ENCODE measurements at regions not wholly inside any gene's neighbourhood (a gene's known extent, or its start where the extent isn't known, plus 50 kb on each side); places are given as distances from the start of the nearest gene placed in this dataset.

DNA sequence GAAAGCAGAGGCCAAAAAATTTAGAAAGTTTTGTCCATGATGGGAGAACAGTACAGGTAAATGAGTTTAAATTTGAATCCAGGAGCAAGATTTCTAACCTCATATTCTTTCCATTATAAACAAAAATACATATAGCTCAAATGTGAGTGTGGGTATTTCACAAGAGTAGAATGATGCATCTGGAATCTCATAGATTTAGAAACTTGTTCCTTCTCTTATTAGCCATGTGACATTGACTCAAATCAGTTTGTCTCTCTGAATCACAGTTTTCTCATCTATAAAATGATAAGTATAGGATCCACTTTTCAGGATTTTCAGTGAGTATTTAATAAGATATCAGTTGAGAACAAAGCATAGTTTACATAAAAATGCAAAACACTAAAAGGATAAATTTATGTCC, 436.3 kb upstream of the PAPPA start:
- ATAC-seq (no peak), DNase-seq (ENCODE audit: low spot score) (no peak)
- Mint-ChIP-seq H3K4me1 (peaks cover 9% of the 10 kb centered on the region), H3K36me3 (no peaks in the 10 kb centered on the region), H3K27ac (no peak overlapping the region), H3K27me3 (ENCODE audit: low read depth) (no peaks in the 10 kb centered on the region), H3K9me3 (no peaks in the 10 kb centered on the region; the same call in 1 of the 2 replicates), H3K4me3 (no peak overlapping the region)
- ChIA-PET CTCF (no interaction called here), POLR2A (no interaction called here)
- no peak for TF ChIP-seq ZNF263 (CRISPR knock-in tag; IDR thresholded peaks at IDR 0.05; ENCODE audit: low read depth)
- TF ChIP-seq CDX4 (CRISPR knock-in tag; IDR thresholded peaks at IDR 0.05; ENCODE audit: borderline replicate concordance) = no peak
- TF ChIP-seq SOX15 (CRISPR knock-in tag; IDR thresholded peaks at IDR 0.05) = no peak
- TF ChIP-seq ZNF138 (CRISPR knock-in tag; conservative IDR thresholded peaks at IDR 0.05) = no peak

- DNase-seq (ENCODE audit: low spot score) = no peak
Measured at GRCh38 chr9:115717711-115718173, 435.8 kb upstream of the PAPPA start.

DNA sequence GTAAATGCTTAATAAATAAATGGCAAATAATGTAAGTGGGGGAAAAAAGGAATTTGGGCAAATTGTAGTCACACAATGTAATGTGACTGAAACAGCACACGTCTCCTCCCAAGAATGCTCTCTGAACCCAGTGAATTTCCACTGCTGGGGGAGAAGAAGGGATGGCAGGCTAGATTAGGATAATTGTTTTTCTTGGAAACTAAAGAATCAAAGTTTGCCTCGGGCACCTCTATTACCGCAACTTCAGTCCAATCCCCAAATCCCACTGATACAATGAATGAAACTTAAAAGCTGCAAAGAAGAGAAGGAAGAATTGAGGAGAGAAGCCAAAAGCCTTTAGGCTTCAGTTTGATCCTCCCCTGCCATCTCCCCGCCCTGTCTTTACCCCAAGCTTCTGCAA, 423.2 kb upstream of the PAPPA start:
- no peak for TF ChIP-seq GABPB1 (CRISPR knock-in tag; IDR thresholded peaks at IDR 0.05)
- TF ChIP-seq MYBL2 (CRISPR knock-in tag; IDR thresholded peaks at IDR 0.05) = no peak
- no peak for TF ChIP-seq ATF1 (CRISPR knock-in tag; IDR thresholded peaks at IDR 0.05)
- no peak for TF ChIP-seq E2F4 (CRISPR knock-in tag; IDR thresholded peaks at IDR 0.05; ENCODE audit: borderline replicate concordance, low read depth)
- no peak for TF ChIP-seq ZNF317 (CRISPR knock-in tag; IDR thresholded peaks at IDR 0.05; ENCODE audit: borderline replicate concordance, low read depth)
- Mint-ChIP-seq H3K27ac (no peak overlapping the region), H3K4me3 (no peak overlapping the region), H3K36me3 (peaks cover 12% of the 10 kb centered on the region), H3K27me3 (ENCODE audit: low read depth) (no peaks in the 10 kb centered on the region), H3K9me3 (peaks cover 30% of the 10 kb centered on the region), H3K4me1 (peaks cover 8% of the 10 kb centered on the region)
- ATAC-seq (no peak), DNase-seq (ENCODE audit: low spot score) (no peak)
- POLR2A ChIA-PET = no interaction called here
- CTCF ChIA-PET = no interaction called here

More at GRCh38 chr9:115717711-115718173, 435.8 kb upstream of the PAPPA start:
- TF ChIP-seq TEAD4 (CRISPR knock-in tag; IDR thresholded peaks at IDR 0.05) = no peak
- TF ChIP-seq ZNF121 (CRISPR knock-in tag; IDR thresholded peaks at IDR 0.05) = no peak
- no peak for TF ChIP-seq ATF1 (CRISPR knock-in tag; IDR thresholded peaks at IDR 0.05)
- no peak for TF ChIP-seq JAZF1 (CRISPR knock-in tag; IDR thresholded peaks at IDR 0.05)
- no peak for TF ChIP-seq ZBTB21 (CRISPR knock-in tag; IDR thresholded peaks at IDR 0.05; ENCODE audit: borderline replicate concordance)
- TF ChIP-seq ZNF138 (CRISPR knock-in tag; conservative IDR thresholded peaks at IDR 0.05) = no peak
- TF ChIP-seq ESRRA (CRISPR knock-in tag; IDR thresholded peaks at IDR 0.05; ENCODE audit: borderline replicate concordance) = no peak
- TF ChIP-seq CBFB (CRISPR knock-in tag; IDR thresholded peaks at IDR 0.05; ENCODE audit: low read depth) = no peak
- no peak for TF ChIP-seq OVOL2 (CRISPR knock-in tag; IDR thresholded peaks at IDR 0.05; ENCODE audit: borderline replicate concordance)
- TF ChIP-seq SMAD4 (CRISPR knock-in tag; IDR thresholded peaks at IDR 0.05) = no peak
- no peak for TF ChIP-seq JUN (CRISPR knock-in tag; IDR thresholded peaks at IDR 0.05)
- no peak overlapping the region for H3K27ac Mint-ChIP-seq
- no peak overlapping the region for H3K4me3 Mint-ChIP-seq
- POLR2A ChIA-PET = no interaction called here
- CTCF ChIA-PET = no interaction called here
- no peaks in the 10 kb centered on the region; the same call in 1 of the 2 replicates for H3K9me3 Mint-ChIP-seq
- H3K27me3 Mint-ChIP-seq (ENCODE audit: low read depth) = no peaks in the 10 kb centered on the region
- H3K4me1 Mint-ChIP-seq = peaks cover 5% of the 10 kb centered on the region
- no peaks in the 10 kb centered on the region for H3K36me3 Mint-ChIP-seq
- no peak for ATAC-seq

DNA sequence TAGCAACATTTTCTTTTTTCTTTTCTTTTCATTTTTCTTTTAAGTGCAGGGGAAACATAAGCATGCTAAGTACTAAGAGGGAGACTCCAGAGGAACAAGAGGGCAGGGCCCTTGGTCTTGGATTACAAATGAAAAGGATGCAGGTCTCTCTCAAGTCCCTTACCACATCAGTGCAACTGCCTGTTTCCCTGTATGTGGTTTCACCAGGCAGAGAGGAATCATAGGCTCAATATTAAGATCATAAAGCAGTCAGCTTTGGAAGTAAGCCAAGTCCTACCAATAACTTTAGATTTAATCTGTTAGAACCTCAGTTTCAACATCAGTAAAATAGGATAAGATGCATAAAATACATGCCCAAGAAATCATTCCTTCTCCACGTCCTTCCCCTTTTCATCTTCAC, 422.7 kb upstream of the PAPPA start:
- Mint-ChIP-seq H3K27me3 (ENCODE audit: low read depth) (no peaks in the 10 kb centered on the region), H3K4me3 (no peak overlapping the region), H3K27ac (no peak overlapping the region), H3K4me1 (peaks cover 8% of the 10 kb centered on the region), H3K36me3 (peaks cover 12% of the 10 kb centered on the region), H3K9me3 (peaks cover 30% of the 10 kb centered on the region)
- ATAC-seq (no peak; the same call in 1 of the 2 replicates), DNase-seq (ENCODE audit: low spot score) (no peak)
- POLR2A ChIA-PET = no interaction called here
- CTCF ChIA-PET = no interaction called here
- TF ChIP-seq, protein P1, sequence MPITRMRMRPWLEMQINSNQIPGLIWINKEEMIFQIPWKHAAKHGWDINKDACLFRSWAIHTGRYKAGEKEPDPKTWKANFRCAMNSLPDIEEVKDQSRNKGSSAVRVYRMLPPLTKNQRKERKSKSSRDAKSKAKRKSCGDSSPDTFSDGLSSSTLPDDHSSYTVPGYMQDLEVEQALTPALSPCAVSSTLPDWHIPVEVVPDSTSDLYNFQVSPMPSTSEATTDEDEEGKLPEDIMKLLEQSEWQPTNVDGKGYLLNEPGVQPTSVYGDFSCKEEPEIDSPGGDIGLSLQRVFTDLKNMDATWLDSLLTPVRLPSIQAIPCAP (CRISPR knock-in tag; IDR thresholded peaks at IDR 0.05) = no peak
- TF ChIP-seq ARID4B (CRISPR knock-in tag; IDR thresholded peaks at IDR 0.05; ENCODE audit: borderline replicate concordance) (no peak), PRDM15 (CRISPR knock-in tag; IDR thresholded peaks at IDR 0.05) (no peak)
